Keratinocyte (primary cell): ENCODE measurements at regions not wholly inside any gene's neighbourhood (a gene's known extent, or its start where the extent isn't known, plus 50 kb on each side); places are given as distances from the start of the nearest gene placed in this dataset.
"Not testable (repeated sequence)": the region's sequence is repeated elsewhere in the genome, so short reads cannot be mapped to it uniquely, and the experiment has no call there.

Experiments used
- CTCF ChIP-seq, 3 experiments: IDR thresholded peaks in 1 of 3; conservative IDR thresholded peaks in 1 of 3; optimal IDR thresholded peaks in 1 of 3; 2 replicates in 2 of 3; 3 replicates in 1 of 3; pipeline versions ENCODE3 to v1.5.1; 2011; ENCODE audit warnings: low read length in 3 of 3, mild to moderate bottlenecking in 3 of 3, moderate library complexity in 2 of 3, control low read depth in 1 of 3, inconsistent platforms in 1 of 3; ENCODE audit not compliant: insufficient read depth in 2 of 3; ENCODE audit errors: extremely low read depth in 1 of 3
- EZH2 ChIP-seq: IDR thresholded peaks from one replicate; pipeline ENCODE4 v1.6.1; 2012; ENCODE audit warnings: inconsistent platforms, mild to moderate bottlenecking, low read length, moderate library complexity

- TF ChIP-seq CTCF (optimal IDR thresholded peaks at IDR 0.05 in 1 of 3, IDR thresholded peaks at IDR 0.05 in 1 of 3, conservative IDR thresholded peaks at IDR 0.05 in 1 of 3; ENCODE audit: extremely low read depth in 1 of 3, insufficient read depth in 2 of 3, low read length in 3 of 3); EZH2: not testable (repeated sequence)
These were observed 335.6 kb downstream of the CRPPA start for GRCh38 chr7:16085780-16086179.
